GM19239 (cell line): ENCODE measurements at regions not wholly inside any gene's neighbourhood (a gene's known extent, or its start where the extent isn't known, plus 50 kb on each side); places are given as distances from the start of the nearest gene placed in this dataset.
"Not testable (repeated sequence)": the region's sequence is repeated elsewhere in the genome, so short reads cannot be mapped to it uniquely, and the experiment has no call there.

Experiments
- DNase-seq: peaks from one replicate; pipeline ENCODE4 v3.0.0; 2011; ENCODE audit warnings: low spot score; ENCODE audit not compliant: insufficient read length
- FAIRE-seq: peaks from 2 replicates; lab custom pipeline; 2011; peaks lifted over from hg19 to GRCh38; lab: Jason Lieb, UNC

- no peak for FAIRE-seq
- no peak for DNase-seq
Observed at GRCh38 chr1:29756498-29756897, 520.2 kb downstream of the PTPRU start.

DNA sequence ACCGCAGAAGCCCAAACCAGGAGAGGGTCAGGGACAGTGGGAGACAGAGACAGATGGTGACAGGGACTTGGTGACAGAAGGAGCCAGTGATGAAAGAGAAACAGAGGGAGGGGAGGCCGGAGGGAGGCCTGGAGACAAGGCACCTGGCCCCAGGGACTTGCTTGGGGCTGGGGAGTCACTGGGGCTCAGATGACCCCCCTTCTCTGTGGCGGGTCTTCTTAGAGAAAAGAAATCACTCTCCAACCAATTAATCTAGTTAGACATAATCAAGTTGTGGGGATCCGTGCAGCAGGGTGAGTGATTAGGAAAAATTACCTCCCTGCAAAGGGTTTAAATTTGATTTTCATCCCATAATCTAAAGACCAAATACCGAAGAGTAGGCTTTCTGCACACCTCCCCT lies 519.8 kb downstream of the PTPRU start:
- no peak for DNase-seq
- no peak for FAIRE-seq

GRCh38 chr1:29755412-29756015 lies 519.2 kb downstream of the PTPRU start:
- not testable (repeated sequence) for FAIRE-seq, DNase-seq

DNA sequence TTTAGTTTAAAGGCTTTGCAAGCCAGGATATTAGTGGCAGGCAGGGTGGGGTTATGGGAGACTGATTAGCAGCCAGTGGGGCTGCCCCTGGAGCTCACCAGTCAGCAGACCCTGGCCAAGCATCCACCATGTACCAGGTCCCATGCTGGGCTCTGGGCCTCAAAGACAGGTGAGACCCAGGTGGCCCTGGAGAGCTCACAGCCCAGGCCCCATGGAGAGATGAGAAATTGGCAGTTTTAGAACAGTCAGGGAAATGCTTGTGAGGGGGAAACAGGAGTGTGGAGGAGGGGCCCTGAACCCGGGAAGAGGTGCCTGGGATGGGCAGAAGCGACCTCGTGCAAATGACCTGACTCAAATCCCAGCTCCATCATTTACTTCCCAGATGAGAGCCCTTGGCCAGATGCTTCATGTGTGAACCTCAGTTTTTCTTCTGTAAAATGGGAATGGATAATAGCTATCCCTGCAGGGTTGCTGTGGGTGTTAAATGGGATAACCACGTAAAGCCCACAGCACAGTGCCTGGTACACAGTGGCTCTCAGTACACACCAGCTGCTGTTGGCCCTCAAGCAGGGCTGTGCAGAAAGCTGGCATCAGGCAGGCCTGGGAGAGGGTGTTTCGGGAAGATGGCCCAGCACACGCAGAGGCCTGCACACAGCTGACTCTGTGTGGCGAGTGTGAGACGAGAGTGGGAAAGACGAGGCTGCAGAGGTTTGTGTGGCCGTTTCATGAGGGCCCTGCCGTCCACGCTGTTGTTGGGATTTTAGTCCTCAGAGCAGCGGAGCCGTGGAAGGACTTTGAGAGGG lies 518.5 kb downstream of the PTPRU start:
- DNase-seq (no peak), FAIRE-seq (no peak)

- no peak for FAIRE-seq
- DNase-seq, result no peak
Observed at GRCh38 chr1:29753771-29754572, 517.6 kb downstream of the PTPRU start.

DNA sequence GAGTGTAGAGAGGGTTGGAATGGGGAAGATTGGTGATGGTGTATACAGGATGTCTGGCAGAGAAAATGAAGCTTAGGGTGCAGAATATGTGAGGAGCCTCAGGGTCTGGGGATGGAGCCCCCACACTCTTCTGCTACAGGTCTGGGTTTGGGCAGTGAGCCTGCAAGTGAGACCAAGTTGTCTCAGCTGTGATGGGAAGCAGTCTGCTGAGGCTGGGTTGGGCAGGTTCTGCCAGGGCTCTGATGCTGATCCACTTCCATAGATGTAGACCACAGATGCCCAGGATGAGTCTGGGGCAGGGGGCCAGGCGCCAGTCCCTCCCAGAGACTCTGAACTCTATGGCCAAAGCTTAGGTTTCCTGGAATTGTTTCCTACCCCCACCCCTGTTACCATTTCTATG lies 516.9 kb downstream of the PTPRU start:
- FAIRE-seq, result no peak
- no peak for DNase-seq

DNA sequence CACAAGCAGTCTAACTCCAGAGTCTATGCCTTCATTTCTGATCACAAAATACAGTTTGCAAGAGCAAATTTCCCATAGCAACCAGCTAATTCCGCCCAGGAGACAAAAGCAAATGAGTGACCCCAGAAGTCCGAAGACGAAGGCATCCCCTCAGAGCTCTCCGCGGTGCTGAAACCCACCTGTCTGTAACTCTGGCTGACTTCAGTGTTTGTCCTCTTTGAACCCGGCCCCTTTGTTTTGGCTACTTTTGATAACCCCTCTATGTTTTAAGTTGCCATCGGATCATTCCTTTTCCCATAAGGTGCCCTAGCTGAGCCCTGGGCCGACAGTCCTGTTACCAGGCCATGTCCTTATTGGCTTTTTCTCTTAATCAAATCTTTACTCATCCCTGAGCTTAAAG lies 515.8 kb downstream of the PTPRU start:
- no peak for DNase-seq
- FAIRE-seq, result no peak

- FAIRE-seq, result no peak
- no peak for DNase-seq
Observed at GRCh38 chr1:29749024-29749945, 513.0 kb downstream of the PTPRU start.

DNA sequence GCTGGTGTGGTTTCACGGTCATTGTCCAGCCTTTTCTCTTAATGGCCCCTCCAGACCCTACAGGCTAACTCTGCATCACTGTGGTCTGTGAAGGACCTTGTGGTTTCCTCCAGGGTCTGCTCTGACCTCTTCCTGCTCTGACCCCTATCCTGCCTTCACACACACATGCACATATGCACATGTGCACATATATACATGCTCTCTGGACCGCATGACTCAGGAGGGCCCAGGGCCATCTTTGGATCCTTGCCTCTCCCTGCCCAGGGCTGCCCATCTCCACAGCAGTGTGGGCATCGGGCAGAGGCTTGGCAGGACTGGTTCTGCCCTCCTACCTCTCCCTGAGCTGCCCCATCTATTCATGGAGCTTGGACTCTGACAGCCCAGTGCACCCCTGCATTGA lies 510.9 kb downstream of the PTPRU start:
- no peak for DNase-seq
- FAIRE-seq, result no peak

DNA sequence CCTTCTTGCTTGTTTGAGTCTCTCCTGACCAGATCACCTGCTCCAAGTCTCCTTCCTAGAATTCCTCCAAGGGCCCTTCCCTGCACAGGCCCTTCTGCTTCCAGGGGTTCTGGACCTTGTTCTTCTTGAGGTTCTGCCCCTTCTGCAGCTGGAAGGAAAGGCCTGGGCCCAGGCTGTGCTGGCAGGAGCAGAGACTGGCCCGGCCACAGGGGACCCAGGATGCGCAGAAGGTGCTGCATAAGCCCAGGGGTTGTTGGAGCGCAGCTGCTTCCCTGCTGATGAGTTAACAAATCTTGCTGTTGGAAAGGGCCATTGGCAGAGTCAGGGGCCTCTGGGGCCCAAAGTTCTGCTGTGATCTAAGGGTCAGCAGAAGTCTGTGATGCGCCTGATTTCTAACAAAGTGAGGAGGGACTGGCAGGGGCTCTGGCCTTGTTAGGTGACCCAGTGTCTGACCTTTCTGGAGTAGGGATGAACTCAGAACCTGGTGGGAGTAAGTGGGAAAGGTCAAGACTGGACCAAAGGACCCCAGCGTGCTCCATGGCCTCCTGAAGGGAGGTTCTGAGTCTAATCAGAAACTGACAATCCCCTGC lies 509.8 kb downstream of the PTPRU start:
- no peak for FAIRE-seq
- no peak for DNase-seq

DNA sequence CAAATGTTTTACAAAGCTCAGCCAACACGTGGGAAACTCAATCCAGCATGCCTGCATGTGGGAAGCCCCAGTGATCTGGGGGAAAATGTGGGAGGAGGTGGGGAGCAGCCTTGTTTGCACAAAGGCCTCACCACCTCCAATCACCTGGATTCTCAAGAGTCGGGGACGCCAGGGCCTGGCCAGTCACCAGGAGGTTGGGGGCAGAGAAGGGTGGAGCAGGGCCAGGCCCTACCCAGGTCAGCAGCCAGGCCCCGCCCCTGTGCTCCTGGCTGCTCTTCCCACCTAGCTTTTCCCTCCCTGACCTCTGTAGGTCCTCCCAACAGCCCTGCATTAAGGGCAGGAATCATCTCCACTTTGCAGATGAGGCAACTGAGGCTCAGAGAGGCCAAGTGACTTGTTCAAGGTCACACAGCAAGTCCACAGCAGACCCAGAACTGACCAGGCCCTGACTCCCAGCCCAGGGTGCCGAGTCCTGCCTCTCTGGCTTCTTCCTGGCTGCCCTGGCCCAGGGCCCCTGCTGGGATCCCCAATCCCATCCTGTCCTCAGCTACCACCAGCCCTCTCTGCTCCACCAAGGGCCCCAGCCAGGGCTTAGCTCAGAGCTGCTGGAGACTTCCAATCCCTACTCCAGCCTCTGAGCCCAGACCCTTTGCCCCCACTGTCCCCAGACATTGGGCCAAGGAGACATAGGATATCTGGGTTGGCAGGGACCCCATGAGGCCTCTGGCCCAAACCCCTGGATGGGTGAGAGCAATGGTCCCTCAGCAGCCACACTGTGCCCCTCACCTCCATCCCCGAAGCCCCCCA lies 508.6 kb downstream of the PTPRU start:
- DNase-seq (no peak), FAIRE-seq (no peak)

GRCh38 chr1:29743931-29744330 lies 507.6 kb downstream of the PTPRU start:
- no peak for DNase-seq
- FAIRE-seq, result no peak

DNA sequence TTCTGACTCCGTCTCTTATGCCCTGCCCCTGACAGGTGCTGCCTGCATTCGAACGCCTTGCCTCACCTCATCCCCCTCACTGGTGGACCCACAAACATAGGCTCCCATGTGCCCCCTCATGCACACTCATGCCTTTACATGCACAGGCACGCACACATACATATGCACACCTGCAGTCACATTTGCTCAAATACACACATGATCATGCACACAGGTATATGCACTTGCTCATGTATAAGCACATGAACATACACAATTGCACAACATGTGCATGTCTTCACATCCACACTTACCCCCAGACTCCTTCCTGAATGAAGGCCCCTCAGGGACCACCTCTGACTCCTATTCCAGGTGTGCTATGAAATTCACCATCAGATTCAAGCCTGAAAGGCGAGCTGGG lies 506.9 kb downstream of the PTPRU start:
- DNase-seq, result no peak
- no peak for FAIRE-seq

- FAIRE-seq (no peak), DNase-seq (no peak)
Observed at GRCh38 chr1:29739176-29739575, 502.9 kb downstream of the PTPRU start.

DNA sequence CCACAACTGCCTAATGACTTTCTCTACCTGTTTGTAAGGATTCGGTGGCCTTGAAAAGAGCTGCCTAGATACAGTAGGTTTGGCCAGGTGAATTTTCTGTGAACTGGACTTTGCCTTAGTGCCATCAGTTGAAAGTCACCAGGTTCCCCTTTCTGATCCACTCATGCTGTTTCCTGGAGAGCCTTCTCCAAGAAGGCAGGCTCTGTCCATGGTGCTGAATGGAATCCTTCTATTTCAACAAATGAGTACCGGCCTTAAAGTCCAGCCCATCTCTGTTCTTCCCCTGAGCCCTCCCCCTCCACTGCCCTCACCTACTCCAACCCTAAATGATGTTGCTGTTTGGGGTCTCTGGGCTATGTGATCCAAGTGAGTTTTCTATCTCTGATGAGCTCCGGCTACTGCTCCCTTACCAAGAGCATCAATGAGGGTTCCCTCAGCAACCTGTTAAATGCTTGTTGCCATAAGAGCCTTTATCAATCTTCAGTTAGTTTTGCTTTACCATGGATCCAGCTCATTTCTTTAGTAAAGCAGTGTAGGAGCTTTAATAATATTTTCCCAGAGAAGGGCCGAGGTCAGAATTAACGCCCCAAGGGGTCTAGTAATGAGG lies 500.4 kb downstream of the PTPRU start:
- FAIRE-seq, result no peak
- no peak for DNase-seq

DNA sequence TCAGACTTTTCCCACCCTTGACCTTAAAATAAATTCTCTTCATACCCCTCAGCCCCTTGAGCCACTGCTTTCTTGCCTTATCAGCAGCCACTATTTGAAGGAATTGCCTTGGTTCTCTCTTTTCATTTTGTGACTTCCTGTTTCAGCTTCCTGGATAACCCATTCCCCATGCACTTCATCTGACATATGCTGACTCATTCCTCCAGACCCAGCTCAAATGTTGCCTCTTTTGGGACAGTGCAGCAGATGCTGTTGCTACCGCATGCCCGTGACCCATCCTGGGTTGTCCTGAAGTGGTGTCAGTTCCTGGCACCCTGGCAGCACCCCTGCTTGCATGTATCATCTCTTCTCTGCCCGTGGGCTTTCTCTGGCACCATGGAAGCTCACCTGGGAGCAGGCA lies 496.1 kb downstream of the PTPRU start:
- FAIRE-seq (no peak), DNase-seq (no peak)

GRCh38 chr1:29730623-29731022 lies 494.3 kb downstream of the PTPRU start:
- FAIRE-seq (no peak), DNase-seq (no peak)

DNA sequence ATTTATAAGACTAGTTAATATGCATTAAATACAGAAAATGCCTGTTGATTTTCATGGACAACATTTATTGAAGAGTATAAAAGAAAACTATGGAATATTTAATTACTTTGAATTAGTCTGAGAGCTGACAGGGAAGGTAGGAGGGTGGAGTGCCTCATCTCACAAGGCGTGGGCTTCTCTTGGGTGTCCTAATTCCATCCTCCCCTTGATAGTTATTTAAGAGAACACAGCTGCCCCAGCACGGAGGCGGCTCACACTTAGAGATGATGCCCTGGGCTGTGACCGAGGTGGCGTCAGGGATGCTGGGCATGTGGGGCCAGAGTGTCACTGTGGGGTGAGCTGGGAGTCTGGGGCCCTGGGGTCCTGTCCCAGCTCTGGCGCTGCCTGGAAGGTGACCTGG lies 493.0 kb downstream of the PTPRU start:
- no peak for FAIRE-seq
- DNase-seq, result no peak

GRCh38 chr1:29728703-29729102 lies 492.4 kb downstream of the PTPRU start:
- DNase-seq, result no peak
- no peak for FAIRE-seq
